GM18508 (cell line): ENCODE measurements at regions not wholly inside any gene's neighbourhood (a gene's known extent, or its start where the extent isn't known, plus 50 kb on each side); places are given as distances from the start of the nearest gene placed in this dataset.

Experiments used
- ATAC-seq: cut with Tn5 transposase; IDR thresholded peaks from one replicate; pipeline ENCODE4 v1.9.1; 2021; ENCODE audit warnings: moderate number of reproducible peaks; ENCODE audit not compliant: insufficient read depth, unreplicated experiment

DNA sequence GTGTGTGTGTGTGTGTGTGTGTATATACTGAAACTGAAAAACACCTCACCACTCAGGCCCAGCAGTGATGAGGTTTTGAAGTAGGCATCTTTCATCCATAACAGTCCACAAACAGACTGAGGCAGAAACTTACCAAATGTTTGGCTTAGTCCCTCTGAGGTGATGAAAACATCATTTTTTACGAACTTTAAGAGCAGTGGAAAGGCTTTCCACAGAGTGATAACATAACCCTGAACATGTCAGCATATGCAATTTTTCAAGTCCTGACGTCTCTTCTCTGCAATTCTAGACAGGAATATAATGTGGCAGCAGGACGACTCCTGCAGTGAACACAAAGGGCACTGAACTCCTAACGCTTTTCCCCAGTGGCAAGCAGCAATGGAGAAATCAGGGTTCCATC lies 247.0 kb upstream of the THBS1 start:
- ATAC-seq = no peak

GRCh38 chr15:39336926-39337325 lies 244.0 kb upstream of the THBS1 start:
- ATAC-seq = no peak

DNA sequence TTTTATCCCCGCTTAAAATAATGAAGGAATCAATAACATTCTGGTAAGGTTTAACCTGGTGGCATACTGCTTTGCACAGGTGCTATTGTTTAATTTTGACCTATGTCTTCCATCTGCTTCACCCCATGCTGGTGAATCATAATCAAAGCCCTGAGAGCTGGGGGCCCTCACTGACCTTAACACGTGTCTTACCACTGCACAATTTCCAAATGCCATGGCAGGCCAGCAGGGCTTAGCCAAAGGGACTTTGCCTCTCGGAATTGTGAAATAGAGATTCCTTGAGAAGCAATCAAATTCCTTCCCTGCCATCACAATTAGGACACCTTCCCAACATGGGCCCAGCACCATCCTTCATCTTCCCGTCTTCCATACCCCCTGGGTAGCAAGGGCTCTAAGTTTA lies 242.6 kb upstream of the THBS1 start:
- ATAC-seq = no peak

GRCh38 chr15:39340903-39341645 lies 239.8 kb upstream of the THBS1 start:
- no peak for ATAC-seq

GRCh38 chr15:39344662-39345141 lies 236.2 kb upstream of the THBS1 start:
- ATAC-seq = no peak

DNA sequence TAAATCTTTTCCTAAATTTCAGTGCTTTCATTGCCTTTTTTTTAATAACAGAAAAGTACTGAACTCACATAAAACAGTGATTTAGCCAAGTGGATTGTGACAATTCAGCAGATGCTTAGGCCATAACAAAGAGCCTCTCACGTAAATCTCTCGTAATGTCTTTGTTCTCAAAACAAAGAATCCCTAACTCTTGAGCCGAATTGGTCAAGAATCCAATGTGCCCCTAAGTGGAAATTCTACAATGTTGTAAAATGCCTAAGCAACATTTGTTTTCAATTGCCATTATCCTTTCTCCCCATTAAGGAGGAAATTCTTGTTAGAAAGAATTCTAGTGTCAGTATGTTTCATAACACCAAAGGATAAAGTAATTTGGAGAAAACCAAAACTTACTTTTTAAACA lies 235.7 kb upstream of the THBS1 start:
- ATAC-seq = no peak

DNA sequence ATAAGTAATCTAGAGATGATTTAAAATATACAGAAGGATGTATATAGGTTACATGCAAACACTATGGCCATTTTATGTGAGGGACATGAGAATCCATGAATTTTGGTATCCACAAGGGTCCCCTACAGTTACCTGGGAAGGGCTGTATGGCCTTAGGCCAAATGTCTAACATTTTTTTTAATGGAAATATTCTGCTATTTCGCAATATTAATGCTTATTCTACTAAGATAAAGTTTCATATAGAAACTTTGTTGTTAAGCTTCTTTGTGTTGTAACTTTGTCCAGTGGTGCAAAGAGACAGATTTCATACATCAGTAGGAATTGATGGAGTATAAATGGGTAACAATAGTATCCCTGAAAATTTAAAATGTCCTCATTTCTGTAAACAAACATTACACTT lies 233.4 kb upstream of the THBS1 start:
- ATAC-seq = no peak

DNA sequence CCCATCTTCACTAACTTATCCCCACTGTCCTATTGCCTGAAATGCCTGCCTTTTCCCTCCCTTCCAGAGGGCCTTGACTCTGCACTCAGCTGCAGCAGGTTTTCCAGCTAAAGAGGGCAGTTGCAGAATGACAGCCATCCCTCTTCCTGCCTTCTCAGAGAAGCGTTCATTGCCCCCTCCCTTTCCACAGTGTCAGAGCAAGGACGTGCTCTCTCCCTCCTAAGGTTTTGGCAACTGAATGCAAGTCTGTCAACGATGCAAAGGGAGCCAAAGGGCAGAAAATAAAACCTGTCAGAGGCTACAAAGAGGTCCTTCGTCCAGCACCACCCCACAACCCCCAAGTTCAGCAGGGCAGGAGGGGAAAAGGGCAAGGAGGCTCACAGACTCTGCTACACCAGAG lies 230.1 kb upstream of the THBS1 start:
- no peak for ATAC-seq

DNA sequence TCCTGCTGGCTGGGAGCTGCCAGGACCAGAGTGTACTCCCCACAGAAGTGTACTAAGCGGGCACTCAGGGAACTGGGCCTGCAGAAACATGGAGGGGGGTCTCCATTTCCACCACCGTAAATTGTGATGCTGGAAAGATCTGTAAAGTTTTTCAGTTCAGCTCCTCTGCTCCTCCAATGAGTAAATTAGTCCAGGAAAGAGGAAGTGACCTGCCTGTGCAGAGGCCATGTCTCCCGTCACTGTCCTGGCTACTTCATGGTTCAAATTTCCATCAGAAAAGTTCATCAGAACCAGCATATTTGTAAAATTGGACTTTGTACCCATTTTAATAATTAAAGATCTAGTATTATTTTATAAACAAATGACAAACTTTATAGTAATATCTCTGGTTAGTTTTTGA lies 226.7 kb upstream of the THBS1 start:
- no peak for ATAC-seq

GRCh38 chr15:39357480-39358268 lies 223.2 kb upstream of the THBS1 start:
- no peak for ATAC-seq

DNA sequence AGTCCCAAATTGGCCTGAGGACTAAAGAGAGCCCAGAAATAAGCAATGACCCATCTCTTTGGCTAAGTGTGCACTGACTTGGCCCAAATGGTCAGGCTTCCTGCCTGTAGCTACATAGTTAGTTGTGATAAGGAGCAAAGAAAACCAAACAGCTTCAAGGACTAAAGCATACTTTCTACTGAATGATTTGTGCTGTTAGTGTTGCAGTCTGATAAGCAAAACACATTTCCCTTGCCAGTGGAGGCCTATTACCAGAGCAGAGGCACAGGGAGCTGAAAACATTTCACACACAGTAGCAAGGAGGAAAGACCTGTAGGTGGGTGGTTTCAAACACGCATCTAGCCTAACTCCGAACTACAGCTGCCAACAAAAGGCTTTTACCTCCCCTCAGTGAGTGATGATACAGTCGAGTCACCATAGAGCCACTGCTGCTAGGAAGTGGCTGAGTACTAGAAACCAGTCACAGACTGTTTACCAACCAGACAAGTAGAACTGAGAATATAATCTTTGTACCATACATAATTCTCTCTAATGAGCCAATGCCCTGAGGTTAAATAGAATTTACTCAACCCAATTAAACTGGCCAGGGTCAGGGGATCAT lies 222.3 kb upstream of the THBS1 start:
- no peak for ATAC-seq

DNA sequence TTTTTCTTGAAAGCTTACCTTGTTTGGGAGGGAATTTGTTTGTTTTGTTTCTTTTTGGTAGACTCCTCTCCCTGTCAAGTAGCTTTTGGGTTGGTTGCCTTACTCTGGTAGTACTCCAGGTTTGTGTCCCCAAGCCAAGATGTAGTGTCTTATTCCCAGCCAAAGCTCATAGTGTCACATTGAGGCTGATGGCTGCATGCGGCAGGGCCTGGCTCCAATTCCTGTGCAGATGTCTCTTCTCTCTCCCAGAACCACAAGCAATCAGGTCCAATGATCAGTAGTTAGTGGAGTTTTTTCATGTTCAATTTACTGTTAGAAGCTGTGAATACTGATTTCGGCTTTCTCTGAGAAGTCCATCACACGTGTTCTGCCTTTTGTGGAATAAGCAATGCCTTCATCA lies 221.1 kb upstream of the THBS1 start:
- no peak for ATAC-seq

GRCh38 chr15:39360452-39360851 lies 220.4 kb upstream of the THBS1 start:
- ATAC-seq = no peak

GRCh38 chr15:39361497-39361896 lies 219.4 kb upstream of the THBS1 start:
- ATAC-seq = no peak

DNA sequence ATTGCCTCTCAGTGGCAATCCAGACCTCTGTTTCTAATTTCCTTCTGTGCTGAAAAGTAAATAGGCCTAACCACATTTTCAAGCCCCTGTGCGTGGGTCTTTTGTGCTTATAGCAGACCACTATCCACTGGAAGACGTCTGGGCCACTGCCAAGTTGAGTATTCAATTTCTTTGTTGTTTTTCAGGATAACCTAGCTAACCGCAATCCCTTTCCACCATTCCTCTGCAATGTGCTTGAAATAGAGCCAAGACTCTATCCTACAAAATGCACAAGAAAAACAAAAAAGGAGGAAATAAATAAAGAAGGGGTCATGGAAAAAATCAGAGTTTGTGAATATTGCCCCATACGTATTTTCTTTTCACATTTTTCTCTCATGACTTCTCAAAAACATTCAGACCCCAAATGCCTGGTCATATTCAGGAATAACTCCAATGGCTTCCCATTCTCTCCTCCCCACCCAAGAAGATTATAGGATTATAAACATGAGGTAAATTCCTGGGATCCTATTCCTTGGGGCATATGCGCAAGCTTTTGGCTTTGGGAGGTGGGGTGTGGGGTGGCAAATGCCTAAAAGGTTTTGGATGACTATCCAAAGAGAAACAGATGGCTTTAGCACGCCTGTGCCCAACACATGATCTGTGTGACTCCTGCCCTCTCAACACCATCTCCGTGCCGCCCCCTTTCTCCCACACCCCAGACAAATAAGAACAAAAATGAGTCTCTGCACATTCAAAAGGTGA lies 217.9 kb upstream of the THBS1 start:
- no peak for ATAC-seq

DNA sequence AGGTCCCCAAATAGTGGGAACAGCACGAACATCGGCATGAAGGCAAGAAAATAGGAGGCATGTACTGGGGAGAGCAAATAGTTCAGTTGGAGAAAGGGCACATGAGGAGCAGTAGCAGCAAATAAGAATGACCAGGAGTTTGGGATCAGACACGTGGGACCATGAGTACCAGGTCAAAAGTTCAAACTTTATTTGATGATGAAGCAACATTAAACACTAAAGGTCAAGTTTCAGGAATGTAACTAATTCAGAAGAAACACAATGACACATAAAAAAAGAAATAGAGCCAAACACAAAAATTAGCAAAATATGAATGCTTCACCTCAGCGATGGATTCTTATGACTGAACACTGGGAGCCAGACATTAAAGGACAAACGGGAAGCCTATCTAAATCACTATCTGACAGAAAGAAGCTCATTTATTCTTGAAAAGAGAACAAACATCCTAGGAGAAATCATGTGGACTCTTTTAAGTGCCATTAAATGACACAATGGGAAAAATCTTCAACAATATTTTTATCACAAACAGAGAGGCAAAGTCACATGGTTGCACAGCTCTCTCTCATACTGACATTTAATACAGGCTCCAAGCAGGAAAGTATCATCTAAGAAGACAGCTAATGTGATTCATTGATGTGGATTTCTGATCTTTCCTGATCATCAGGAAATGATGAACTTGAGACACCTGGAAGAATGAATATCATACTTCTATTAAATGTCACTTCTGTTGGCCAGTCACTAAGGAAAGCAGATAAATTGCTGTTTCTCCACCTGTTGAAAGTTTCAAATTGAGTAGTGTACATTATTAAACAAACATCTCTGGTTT lies 216.9 kb upstream of the THBS1 start:
- no peak for ATAC-seq

DNA sequence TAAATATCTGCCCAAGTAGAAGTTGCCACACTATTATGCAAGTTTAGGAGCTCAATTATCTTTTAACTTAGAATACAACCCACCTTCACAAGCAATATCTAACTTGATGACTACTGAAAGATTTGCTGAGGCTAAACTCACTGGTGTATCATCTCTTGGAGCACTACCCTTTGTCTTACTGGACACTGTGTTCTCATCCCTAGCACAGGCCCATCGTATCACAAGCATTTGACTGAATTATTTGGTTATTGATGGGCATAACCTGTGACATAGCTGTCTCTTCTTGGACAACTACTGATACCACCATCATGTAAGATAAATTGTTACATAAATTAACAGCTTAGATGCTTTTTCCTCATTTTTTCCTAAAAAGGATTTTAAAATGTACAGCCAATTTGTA lies 216.2 kb upstream of the THBS1 start:
- ATAC-seq = no peak

GRCh38 chr15:39365161-39365560 lies 215.7 kb upstream of the THBS1 start:
- no peak for ATAC-seq

DNA sequence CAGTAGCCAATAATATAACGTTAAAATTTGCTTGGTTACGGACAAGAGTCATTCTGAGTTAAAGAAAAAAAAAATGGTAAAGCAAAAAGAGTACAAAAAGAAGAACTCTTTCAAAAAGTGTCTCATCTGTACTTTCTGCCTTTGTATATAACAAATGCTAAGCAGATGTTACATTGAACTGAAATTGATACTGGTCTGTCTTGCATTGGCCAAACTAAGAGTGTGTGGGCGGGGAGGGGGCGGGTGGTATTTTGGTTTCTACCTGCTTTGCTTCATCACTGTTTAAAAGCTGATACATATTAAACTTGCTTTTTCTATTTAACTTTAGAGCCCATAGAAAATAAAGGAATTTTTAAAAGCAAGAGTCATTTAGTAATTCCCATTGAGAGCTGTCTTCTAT lies 215.0 kb upstream of the THBS1 start:
- ATAC-seq = no peak

GRCh38 chr15:39367596-39367995 lies 213.3 kb upstream of the THBS1 start:
- no peak for ATAC-seq
